KMS-11 (cell line): ENCODE measurements at regions not wholly inside any gene's neighbourhood (a gene's known extent, or its start where the extent isn't known, plus 50 kb on each side); places are given as distances from the start of the nearest gene placed in this dataset.

Experiments used
- H2AFZ ChIP-seq: fragments of 200-600 bp; sonication (generic); 2 replicates; pipeline ENCODE4 v1.6.1; 2016; ENCODE audit warnings: antibody characterized with exemption, mixed run types, low read depth
- H3K27ac ChIP-seq: fragments of 200-600 bp; sonication (generic); 2 replicates; pipeline ENCODE4 v1.6.1; 2016; ENCODE audit warnings: mild to moderate bottlenecking, mixed run types
- H3K27me3 ChIP-seq: fragments of 200-600 bp; sonication (generic); 2 replicates; pipeline ENCODE4 v1.6.1; 2017; ENCODE audit warnings: mild to moderate bottlenecking, low read depth, mixed run types, moderate library complexity; ENCODE audit not compliant: insufficient read depth
- H3K36me3 ChIP-seq: fragments of 200-600 bp; sonication (generic); 2 replicates; pipeline ENCODE4 v1.6.1; 2017; ENCODE audit warnings: mild to moderate bottlenecking, mixed run types; ENCODE audit not compliant: insufficient read depth
- H3K4me1 ChIP-seq: fragments of 200-600 bp; sonication (generic); 2 replicates; pipeline ENCODE4 v1.6.1; 2016; ENCODE audit warnings: mild to moderate bottlenecking, low read depth, mixed run types; ENCODE audit not compliant: poor library complexity, severe bottlenecking
- H3K4me2 ChIP-seq: fragments of 200-600 bp; sonication (generic); 2 replicates; pipeline ENCODE4 v1.7.0; 2016; ENCODE audit warnings: mild to moderate bottlenecking, mixed run types
- H3K4me3 ChIP-seq: fragments of 200-600 bp; sonication (generic); IDR thresholded peaks from 2 replicates; pipeline ENCODE4 v1.6.1; 2017; ENCODE audit warnings: low read depth, low read length, mixed read lengths; ENCODE audit not compliant: insufficient read depth
- H3K79me2 ChIP-seq: fragments of 200-600 bp; sonication (generic); 2 replicates; pipeline ENCODE4 v1.6.1; 2016; ENCODE audit warnings: low read depth, mixed run types; ENCODE audit not compliant: insufficient read depth
- H3K9ac ChIP-seq: fragments of 200-600 bp; sonication (generic); 2 replicates; pipeline ENCODE4 v1.6.1; 2016; ENCODE audit warnings: mild to moderate bottlenecking, mixed run types
- H4K20me1 ChIP-seq: fragments of 200-600 bp; sonication (generic); 2 replicates; pipeline ENCODE4 v1.6.1; 2016; ENCODE audit warnings: mild to moderate bottlenecking, mixed run types; ENCODE audit not compliant: insufficient read depth
- TF ChIP-seq, protein P1 (sequence below): fragments of 200-600 bp; sonication (generic); conservative IDR thresholded peaks from 2 replicates; pipeline ENCODE4 v1.6.1; 2017; ENCODE audit warnings: low read depth, mild to moderate bottlenecking, antibody characterized with exemption, low read length, moderate library complexity, mixed read lengths

DNA sequence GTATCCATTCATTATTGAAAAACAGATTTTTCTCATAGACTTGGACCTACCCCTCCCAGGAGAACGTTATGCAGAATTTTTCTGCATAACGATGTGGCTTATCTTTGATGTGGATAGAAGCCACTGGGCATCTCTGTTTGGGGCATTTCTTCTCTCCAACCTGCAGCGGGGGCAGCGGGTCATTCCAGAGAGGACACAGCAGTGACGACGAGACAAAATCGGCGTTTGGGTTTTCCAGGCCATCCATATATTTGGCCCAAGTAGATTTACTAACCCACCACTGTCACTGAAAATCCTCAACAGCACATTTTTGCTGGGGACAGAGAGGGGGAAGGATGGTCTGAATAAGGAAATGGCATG, 299.3 kb upstream of the PITRM1 start:
- no peaks in the 10 kb centered on the region for H4K20me1 ChIP-seq
- no peak overlapping the region for H3K9ac ChIP-seq
- H3K4me3 ChIP-seq = no peak overlapping the region
- TF ChIP-seq, protein P1, sequence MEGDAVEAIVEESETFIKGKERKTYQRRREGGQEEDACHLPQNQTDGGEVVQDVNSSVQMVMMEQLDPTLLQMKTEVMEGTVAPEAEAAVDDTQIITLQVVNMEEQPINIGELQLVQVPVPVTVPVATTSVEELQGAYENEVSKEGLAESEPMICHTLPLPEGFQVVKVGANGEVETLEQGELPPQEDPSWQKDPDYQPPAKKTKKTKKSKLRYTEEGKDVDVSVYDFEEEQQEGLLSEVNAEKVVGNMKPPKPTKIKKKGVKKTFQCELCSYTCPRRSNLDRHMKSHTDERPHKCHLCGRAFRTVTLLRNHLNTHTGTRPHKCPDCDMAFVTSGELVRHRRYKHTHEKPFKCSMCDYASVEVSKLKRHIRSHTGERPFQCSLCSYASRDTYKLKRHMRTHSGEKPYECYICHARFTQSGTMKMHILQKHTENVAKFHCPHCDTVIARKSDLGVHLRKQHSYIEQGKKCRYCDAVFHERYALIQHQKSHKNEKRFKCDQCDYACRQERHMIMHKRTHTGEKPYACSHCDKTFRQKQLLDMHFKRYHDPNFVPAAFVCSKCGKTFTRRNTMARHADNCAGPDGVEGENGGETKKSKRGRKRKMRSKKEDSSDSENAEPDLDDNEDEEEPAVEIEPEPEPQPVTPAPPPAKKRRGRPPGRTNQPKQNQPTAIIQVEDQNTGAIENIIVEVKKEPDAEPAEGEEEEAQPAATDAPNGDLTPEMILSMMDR = no peak
- H2AFZ ChIP-seq = peak overlapping the region; percentile 42
- H3K36me3 ChIP-seq = no peaks in the 10 kb centered on the region
- 0 out of 2 replicates have a peak overlapping the region, but pooled peaks have one; percentile 14 for H3K27ac ChIP-seq
- H3K4me1 ChIP-seq = peaks cover 53% of the 10 kb centered on the region
- no peaks in the 10 kb centered on the region for H3K79me2 ChIP-seq
- H3K27me3 ChIP-seq = no peaks in the 10 kb centered on the region
- H3K4me2 ChIP-seq = peak overlapping the region; percentile 34; the same call in 1 of the 2 replicates

DNA sequence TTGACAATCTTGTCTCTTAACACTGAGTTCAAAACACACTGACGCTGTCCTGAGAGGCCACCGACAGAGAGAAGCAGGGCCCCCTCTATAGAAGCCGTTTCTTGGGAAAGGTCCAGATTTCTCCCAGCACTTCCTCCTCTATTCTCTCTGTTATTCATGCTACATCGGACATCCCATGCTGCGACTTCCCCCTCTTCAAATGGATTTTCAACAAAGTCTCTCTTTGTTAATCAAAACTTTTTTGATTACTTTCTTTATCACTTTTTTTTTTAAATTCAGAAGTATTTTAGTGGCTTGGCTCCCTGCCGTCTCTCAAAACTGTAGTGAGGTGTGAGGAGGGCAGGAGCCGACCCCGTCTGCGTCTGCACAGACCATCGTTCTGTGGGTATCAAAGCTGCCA, 298.9 kb upstream of the PITRM1 start:
- no peaks in the 10 kb centered on the region for H3K36me3 ChIP-seq
- no peak overlapping the region for H3K4me2 ChIP-seq
- H3K4me3 ChIP-seq = no peak overlapping the region
- peaks cover 57% of the 10 kb centered on the region for H3K4me1 ChIP-seq
- H2AFZ ChIP-seq = no peak overlapping the region
- no peaks in the 10 kb centered on the region for H3K79me2 ChIP-seq
- TF ChIP-seq, protein P1 = no peak
- no peak overlapping the region for H3K27ac ChIP-seq
- H3K9ac ChIP-seq = no peak overlapping the region
- no peaks in the 10 kb centered on the region for H4K20me1 ChIP-seq
- no peaks in the 10 kb centered on the region for H3K27me3 ChIP-seq

DNA sequence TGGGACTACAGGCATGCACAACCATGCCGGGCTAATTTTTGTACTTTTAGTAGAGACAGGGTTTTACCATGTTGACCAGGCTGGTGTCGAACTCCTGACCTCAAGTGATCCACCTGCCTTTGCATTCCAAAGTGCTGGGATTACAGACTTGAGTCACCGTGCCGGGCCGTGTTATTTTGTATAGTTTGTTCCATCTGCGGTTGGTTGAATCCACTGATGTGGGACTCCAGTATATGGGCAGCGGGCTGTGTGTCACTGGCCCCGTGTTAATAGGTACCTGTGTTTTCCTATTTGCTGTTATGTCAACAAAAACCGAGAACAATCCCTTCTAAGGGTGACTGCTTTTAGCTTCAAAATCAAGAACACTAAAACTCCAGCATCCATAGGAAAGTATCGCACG, 297.6 kb upstream of the PITRM1 start:
- H3K4me3 ChIP-seq = no peak overlapping the region
- TF ChIP-seq, protein P1 = no peak
- no peak overlapping the region for H3K9ac ChIP-seq
- no peak overlapping the region for H3K4me2 ChIP-seq
- no peaks in the 10 kb centered on the region for H4K20me1 ChIP-seq
- peak overlapping the region; percentile 93; the same call in 1 of the 2 replicates for H3K27ac ChIP-seq
- peaks cover 58% of the 10 kb centered on the region for H3K4me1 ChIP-seq
- no peaks in the 10 kb centered on the region for H3K79me2 ChIP-seq
- H3K27me3 ChIP-seq = no peaks in the 10 kb centered on the region
- H2AFZ ChIP-seq = no peak overlapping the region
- H3K36me3 ChIP-seq = no peaks in the 10 kb centered on the region

DNA sequence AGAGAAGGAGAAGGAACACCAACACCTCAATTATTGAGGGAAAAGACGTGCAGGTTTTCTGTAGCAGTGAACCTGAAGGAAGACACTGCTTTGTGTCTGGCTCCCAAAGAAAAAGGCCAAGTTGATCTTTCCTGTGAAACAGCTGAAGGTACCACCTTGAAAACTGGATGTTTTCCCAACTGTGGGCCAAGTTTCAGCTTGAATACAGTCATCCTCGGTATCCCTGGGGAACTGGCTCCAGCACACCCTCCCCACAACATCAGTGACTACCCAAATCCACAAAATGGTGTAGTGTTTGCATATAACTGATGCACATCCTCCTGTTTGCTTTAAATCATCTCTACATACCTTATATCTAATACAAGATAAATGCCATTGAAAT, 297.0 kb upstream of the PITRM1 start:
- H3K27ac ChIP-seq = peak overlapping the region; percentile 93
- peak overlapping the region; percentile 73 for H3K4me2 ChIP-seq
- no peaks in the 10 kb centered on the region for H3K79me2 ChIP-seq
- peak overlapping the region; percentile 60; the same call in 1 of the 2 replicates for H3K9ac ChIP-seq
- H4K20me1 ChIP-seq = no peaks in the 10 kb centered on the region
- peak overlapping the region; percentile 28; the same call in 1 of the 2 replicates for H2AFZ ChIP-seq
- H3K36me3 ChIP-seq = no peaks in the 10 kb centered on the region
- H3K4me3 ChIP-seq = no peak overlapping the region
- H3K4me1 ChIP-seq = peaks cover 58% of the 10 kb centered on the region
- TF ChIP-seq, protein P1 = no peak
- H3K27me3 ChIP-seq = no peaks in the 10 kb centered on the region
